HCT116 (cell line): ENCODE measurements at regions not wholly inside any gene's neighbourhood (a gene's known extent, or its start where the extent isn't known, plus 50 kb on each side); places are given as distances from the start of the nearest gene placed in this dataset.

Experiments used
- ATAC-seq: fragments of 200-7000 bp; cut with Tn5 transposase; 2 replicates; pipeline ENCODE4 v1.9.1; 2020; ENCODE audit warnings: mild to moderate bottlenecking, moderate library complexity
- BruUV-seq: library from RNA; stranded (reverse); fragments of 400-500 nt; replicated peaks from 2 replicates; lab custom pipeline; 2021; lab: Mats Ljungman, UMichigan
- CTCF ChIA-PET: fragments of 300-600 bp; sonication (Branson Sonifier 250); formaldehyde crosslinking; loops from one replicate; lab custom pipeline; 2021; ENCODE audit warnings: antibody characterized with exemption; lab: Charles Lee
- POLR2A ChIA-PET: fragments of 300-600, 350-600 bp; sonication (Branson Sonifier 250); formaldehyde crosslinking; loops from one replicate; lab custom pipeline; 2021; ENCODE audit warnings: antibody characterized with exemption; lab: Charles Lee
- RAD21 ChIA-PET, 2 experiments: fragments of 300-600 bp; sonication (Branson Sonifier 250); formaldehyde crosslinking; loops; one replicate each; lab custom pipeline; 2023; ENCODE audit warnings: low total read pairs in 2 of 2; ENCODE audit not compliant: uncharacterized antibody in 2 of 2, unreplicated experiment in 2 of 2, low non-redundant PET in 1 of 2; lab: Charles Lee
- DNase-seq: peaks from one replicate; pipeline ENCODE4 v3.0.0-alpha.2; 2010; ENCODE audit warnings: low read depth, low spot score
- H2AFZ ChIP-seq: fragments of 200-600 bp; shearing (Covaris generic), sonication (generic); 2 replicates; pipeline ENCODE4 v1.6.1; 2017; ENCODE audit warnings: low read depth, mixed run types, mixed read lengths, antibody characterized with exemption, low read length; ENCODE audit not compliant: poor library complexity, severe bottlenecking
- H3K27ac ChIP-seq: 2 replicates; pipeline ENCODE4 v1.5.1; 2012; ENCODE audit warnings: low read depth, low read length
- H3K27me3 ChIP-seq: fragments of 200-600 bp; sonication (generic); 2 replicates; pipeline ENCODE4 v1.6.1; 2016; ENCODE audit warnings: mixed run types, low read length, mixed read lengths; ENCODE audit not compliant: insufficient read depth
- H3K36me3 ChIP-seq, 2 experiments: fragments of 200-500 bp in 1 of 2; fragments of 200-600 bp in 1 of 2; sonication (Bioruptor generic) in 1 of 2; sonication (generic) in 1 of 2; 2 replicates each; pipeline versions ENCODE4 v1.5.1 to v1.6.1; 2014 to 2016; ENCODE audit warnings: low read length in 2 of 2, inconsistent platforms in 1 of 2, mixed read lengths in 1 of 2, mixed run types in 1 of 2; ENCODE audit not compliant: insufficient read depth in 2 of 2, control insufficient read depth in 1 of 2
- H3K4me1 ChIP-seq, 2 experiments: fragments of 200-600 bp in 1 of 2; sonication (generic) in 1 of 2; 2 replicates each; pipeline versions ENCODE4 v1.5.1 to v1.6.1; 2012 to 2017; ENCODE audit warnings: low read length in 2 of 2, inconsistent platforms in 1 of 2, mild to moderate bottlenecking in 1 of 2, mixed read lengths in 1 of 2, mixed run types in 1 of 2, moderate library complexity in 1 of 2; ENCODE audit not compliant: insufficient read depth in 2 of 2, control insufficient read depth in 1 of 2
- H3K4me2 ChIP-seq: fragments of 200-600 bp; sonication (generic); 2 replicates; pipeline ENCODE4 v1.6.1; 2017; ENCODE audit warnings: mixed run types, low read length, mixed read lengths
- H3K4me3 ChIP-seq, 2 experiments: fragments of 200-600 bp in 1 of 2; sonication (generic) in 1 of 2; replicated peaks in 1 of 2; 2 replicates each; pipeline ENCODE4 v1.5.1; 2011 to 2016; ENCODE audit warnings: low read length in 2 of 2, control low read depth in 1 of 2, low read depth in 1 of 2, mild to moderate bottlenecking in 1 of 2, mixed read lengths in 1 of 2, mixed run types in 1 of 2
- H3K79me2 ChIP-seq: fragments of 200-600 bp; sonication (generic); 2 replicates; pipeline ENCODE4 v1.6.1; 2017; ENCODE audit warnings: mild to moderate bottlenecking, mixed run types, low read length, moderate library complexity, mixed read lengths; ENCODE audit not compliant: insufficient read depth
- H3K9ac ChIP-seq: fragments of 200-600 bp; sonication (generic); 2 replicates; pipeline ENCODE4 v1.6.1; 2016; ENCODE audit warnings: low read length, mixed read lengths
- H3K9me2 ChIP-seq: fragments of 200-600 bp; sonication (generic), shearing (Covaris generic); 2 replicates; pipeline ENCODE4 v1.6.1; 2017; ENCODE audit warnings: mixed run types, mild to moderate bottlenecking, moderate library complexity; ENCODE audit not compliant: insufficient read depth
- H3K9me3 ChIP-seq, 2 experiments: fragments of 200-500 bp in 1 of 2; fragments of 200-600 bp in 1 of 2; sonication (Bioruptor generic) in 1 of 2; sonication (generic) in 1 of 2; 2 replicates each; pipeline ENCODE4 v1.6.1; 2014 to 2017; ENCODE audit warnings: low read length in 2 of 2, mixed read lengths in 2 of 2, inconsistent platforms in 1 of 2, low read depth in 1 of 2, mild to moderate bottlenecking in 1 of 2, mixed run types in 1 of 2, moderate library complexity in 1 of 2; ENCODE audit not compliant: control insufficient read depth in 1 of 2, insufficient read depth in 1 of 2
- H4K20me1 ChIP-seq: fragments of 200-600 bp; sonication (generic), shearing (Covaris generic); 2 replicates; pipeline ENCODE4 v1.6.1; 2017; ENCODE audit warnings: mixed run types, mild to moderate bottlenecking, moderate library complexity; ENCODE audit not compliant: insufficient read depth
- CBX3 ChIP-seq: IDR thresholded peaks from 2 replicates; pipeline ENCODE4 v1.6.1; 2012; ENCODE audit warnings: low read depth
- EGR1 ChIP-seq: IDR thresholded peaks from 2 replicates; pipeline ENCODE4 v1.6.1; 2012; ENCODE audit warnings: low read depth
- ELF1 ChIP-seq: IDR thresholded peaks from 2 replicates; pipeline ENCODE4 v1.6.1; 2012; ENCODE audit warnings: low read depth, borderline replicate concordance
- EZH2 ChIP-seq: fragments of 200-600 bp; sonication (generic); IDR thresholded peaks from 2 replicates; pipeline ENCODE4 v1.6.1; 2017; ENCODE audit warnings: antibody characterized with exemption, mixed run types
- FOSL1 ChIP-seq: IDR thresholded peaks from 2 replicates; pipeline ENCODE4 v1.6.1; 2012; ENCODE audit warnings: low read depth
- POLR2A ChIP-seq: IDR thresholded peaks from 2 replicates; pipeline ENCODE4 v1.7.0; 2011; ENCODE audit warnings: borderline replicate concordance; ENCODE audit not compliant: insufficient read depth, insufficient read length; ENCODE audit errors: extremely low read depth
- POLR2AphosphoS5 ChIP-seq: IDR thresholded peaks from 2 replicates; pipeline ENCODE4 v1.6.1; 2011; ENCODE audit warnings: mild to moderate bottlenecking, low read depth, low read length, moderate library complexity
- RAD21 ChIP-seq: IDR thresholded peaks from 2 replicates; pipeline ENCODE4 v1.6.1; 2012; ENCODE audit warnings: low read depth, mild to moderate bottlenecking
- SIN3A ChIP-seq: IDR thresholded peaks from 2 replicates; pipeline ENCODE4 v1.6.1; 2012; ENCODE audit warnings: low read depth
- TCF7L2 ChIP-seq: IDR thresholded peaks from 2 replicates; pipeline ENCODE4 v1.7.0; 2011; ENCODE audit warnings: borderline replicate concordance, inconsistent platforms; ENCODE audit not compliant: insufficient read depth, insufficient read length; ENCODE audit errors: extremely low read depth
- YY1 ChIP-seq: IDR thresholded peaks from 2 replicates; pipeline ENCODE4 v1.6.1; 2011; ENCODE audit warnings: low read length, low read depth, moderate library complexity, mild to moderate bottlenecking; ENCODE audit not compliant: insufficient replicate concordance; ENCODE audit errors: extremely low read depth
- intact Hi-C: fragments of 100-400 bp; cut with micrococcal nuclease; formaldehyde crosslinking; loops from 2 replicates; pipeline ENCODE4 v1.10.0; 2022
- TF ChIP-seq, protein P1 (sequence below): IDR thresholded peaks from 2 replicates; pipeline ENCODE4 v1.6.1; 2012; ENCODE audit warnings: low read depth
- TF ChIP-seq, protein P2 (sequence below): IDR thresholded peaks from 2 replicates; pipeline ENCODE4 v1.6.1; 2011; ENCODE audit warnings: mild to moderate bottlenecking, low read length, moderate library complexity; ENCODE audit not compliant: insufficient replicate concordance; ENCODE audit errors: extremely low read depth
- TF ChIP-seq, protein P3 (sequence below): IDR thresholded peaks from 2 replicates; pipeline ENCODE4 v1.6.1; 2012
- TF ChIP-seq, protein P4 (sequence below): IDR thresholded peaks from 2 replicates; pipeline ENCODE4 v1.6.1; 2012

DNA sequence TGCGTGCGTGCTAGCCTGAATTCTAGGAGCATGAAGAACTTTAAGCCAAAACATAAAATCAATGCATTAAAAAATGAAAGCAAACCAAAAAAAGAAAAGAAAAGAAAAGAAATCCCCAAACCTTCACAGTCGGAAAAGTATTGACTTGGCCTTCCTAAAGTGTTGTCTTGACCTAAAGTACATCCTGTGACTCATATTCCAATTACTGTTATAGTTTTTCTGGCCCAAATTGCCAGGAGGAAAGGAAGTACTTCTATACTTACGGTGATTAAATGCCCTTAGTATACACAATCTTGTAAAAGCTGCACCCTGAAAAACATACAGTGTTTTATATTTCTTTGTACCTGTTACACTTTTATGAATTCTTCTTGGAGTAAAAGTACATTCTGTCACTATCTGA is 512.8 kb downstream of the ANKRD50 start (continued):
- TF ChIP-seq, protein P1, sequence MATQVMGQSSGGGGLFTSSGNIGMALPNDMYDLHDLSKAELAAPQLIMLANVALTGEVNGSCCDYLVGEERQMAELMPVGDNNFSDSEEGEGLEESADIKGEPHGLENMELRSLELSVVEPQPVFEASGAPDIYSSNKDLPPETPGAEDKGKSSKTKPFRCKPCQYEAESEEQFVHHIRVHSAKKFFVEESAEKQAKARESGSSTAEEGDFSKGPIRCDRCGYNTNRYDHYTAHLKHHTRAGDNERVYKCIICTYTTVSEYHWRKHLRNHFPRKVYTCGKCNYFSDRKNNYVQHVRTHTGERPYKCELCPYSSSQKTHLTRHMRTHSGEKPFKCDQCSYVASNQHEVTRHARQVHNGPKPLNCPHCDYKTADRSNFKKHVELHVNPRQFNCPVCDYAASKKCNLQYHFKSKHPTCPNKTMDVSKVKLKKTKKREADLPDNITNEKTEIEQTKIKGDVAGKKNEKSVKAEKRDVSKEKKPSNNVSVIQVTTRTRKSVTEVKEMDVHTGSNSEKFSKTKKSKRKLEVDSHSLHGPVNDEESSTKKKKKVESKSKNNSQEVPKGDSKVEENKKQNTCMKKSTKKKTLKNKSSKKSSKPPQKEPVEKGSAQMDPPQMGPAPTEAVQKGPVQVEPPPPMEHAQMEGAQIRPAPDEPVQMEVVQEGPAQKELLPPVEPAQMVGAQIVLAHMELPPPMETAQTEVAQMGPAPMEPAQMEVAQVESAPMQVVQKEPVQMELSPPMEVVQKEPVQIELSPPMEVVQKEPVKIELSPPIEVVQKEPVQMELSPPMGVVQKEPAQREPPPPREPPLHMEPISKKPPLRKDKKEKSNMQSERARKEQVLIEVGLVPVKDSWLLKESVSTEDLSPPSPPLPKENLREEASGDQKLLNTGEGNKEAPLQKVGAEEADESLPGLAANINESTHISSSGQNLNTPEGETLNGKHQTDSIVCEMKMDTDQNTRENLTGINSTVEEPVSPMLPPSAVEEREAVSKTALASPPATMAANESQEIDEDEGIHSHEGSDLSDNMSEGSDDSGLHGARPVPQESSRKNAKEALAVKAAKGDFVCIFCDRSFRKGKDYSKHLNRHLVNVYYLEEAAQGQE: no peak
- TF ChIP-seq, protein P2, sequence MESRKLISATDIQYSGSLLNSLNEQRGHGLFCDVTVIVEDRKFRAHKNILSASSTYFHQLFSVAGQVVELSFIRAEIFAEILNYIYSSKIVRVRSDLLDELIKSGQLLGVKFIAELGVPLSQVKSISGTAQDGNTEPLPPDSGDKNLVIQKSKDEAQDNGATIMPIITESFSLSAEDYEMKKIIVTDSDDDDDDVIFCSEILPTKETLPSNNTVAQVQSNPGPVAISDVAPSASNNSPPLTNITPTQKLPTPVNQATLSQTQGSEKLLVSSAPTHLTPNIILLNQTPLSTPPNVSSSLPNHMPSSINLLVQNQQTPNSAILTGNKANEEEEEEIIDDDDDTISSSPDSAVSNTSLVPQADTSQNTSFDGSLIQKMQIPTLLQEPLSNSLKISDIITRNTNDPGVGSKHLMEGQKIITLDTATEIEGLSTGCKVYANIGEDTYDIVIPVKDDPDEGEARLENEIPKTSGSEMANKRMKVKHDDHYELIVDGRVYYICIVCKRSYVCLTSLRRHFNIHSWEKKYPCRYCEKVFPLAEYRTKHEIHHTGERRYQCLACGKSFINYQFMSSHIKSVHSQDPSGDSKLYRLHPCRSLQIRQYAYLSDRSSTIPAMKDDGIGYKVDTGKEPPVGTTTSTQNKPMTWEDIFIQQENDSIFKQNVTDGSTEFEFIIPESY: no peak
- TF ChIP-seq POLR2AphosphoS5: no peak

DNA sequence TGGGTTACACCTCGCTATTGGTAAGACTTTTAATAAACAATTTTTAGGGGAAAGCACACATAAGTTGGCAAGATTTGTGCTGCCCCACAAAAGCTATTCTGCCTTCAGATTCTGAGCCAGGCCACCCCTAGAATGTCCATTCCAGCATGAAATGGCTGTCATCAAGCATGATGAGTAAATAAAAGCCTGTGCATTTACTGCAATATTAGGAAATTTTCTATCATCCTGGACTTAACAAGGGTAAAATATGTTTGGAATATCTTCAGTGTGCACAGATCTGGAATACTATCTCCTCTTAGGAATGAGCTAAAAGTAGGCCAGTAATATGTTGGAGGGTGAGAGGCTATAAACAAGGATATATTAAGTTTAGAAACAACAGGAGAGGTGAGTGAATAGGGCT is 510.9 kb downstream of the ANKRD50 start:
- H4K20me1 ChIP-seq: no peaks in the 10 kb centered on the region
- no TSS peak for BruUV-seq
- no peak overlapping the region for H3K9ac ChIP-seq
- no peak overlapping the region for H3K4me2 ChIP-seq
- ChIA-PET RAD21 (no interaction called here), POLR2A (no interaction called here), CTCF (no interaction called here)
- H2AFZ ChIP-seq: peak overlapping the region; percentile 84
- H3K4me3 ChIP-seq: no peak overlapping the region
- H3K27ac ChIP-seq: no peak overlapping the region
- ATAC-seq: no peak
- H3K79me2 ChIP-seq: no peaks in the 10 kb centered on the region
- no peaks in the 10 kb centered on the region for H3K9me2 ChIP-seq
- no peak for DNase-seq
- H3K27me3 ChIP-seq: no peaks in the 10 kb centered on the region
- H3K9me3 ChIP-seq: no peaks in the 10 kb centered on the region
- intact Hi-C loops: no loop called here
- H3K36me3 ChIP-seq: no peaks in the 10 kb centered on the region
- no peaks in the 10 kb centered on the region for H3K4me1 ChIP-seq
- no peak for TF ChIP-seq SIN3A
- TF ChIP-seq, protein P1: no peak
- TF ChIP-seq YY1: no peak
- TF ChIP-seq EGR1: no peak
- no peak for TF ChIP-seq RAD21
- no peak for TF ChIP-seq ELF1
- TF ChIP-seq POLR2A: no peak
- TF ChIP-seq, protein P3, sequence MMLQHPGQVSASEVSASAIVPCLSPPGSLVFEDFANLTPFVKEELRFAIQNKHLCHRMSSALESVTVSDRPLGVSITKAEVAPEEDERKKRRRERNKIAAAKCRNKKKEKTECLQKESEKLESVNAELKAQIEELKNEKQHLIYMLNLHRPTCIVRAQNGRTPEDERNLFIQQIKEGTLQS: no peak
- TF ChIP-seq EZH2: no peak
- TF ChIP-seq, protein P4, sequence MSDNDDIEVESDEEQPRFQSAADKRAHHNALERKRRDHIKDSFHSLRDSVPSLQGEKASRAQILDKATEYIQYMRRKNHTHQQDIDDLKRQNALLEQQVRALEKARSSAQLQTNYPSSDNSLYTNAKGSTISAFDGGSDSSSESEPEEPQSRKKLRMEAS: no peak
- no peak for TF ChIP-seq FOSL1
- no peak for TF ChIP-seq CBX3
- TF ChIP-seq TCF7L2: no peak
- no peak for TF ChIP-seq POLR2AphosphoS5
